K562 (cell line): ENCODE measurements at regions not wholly inside any gene's neighbourhood (a gene's known extent, or its start where the extent isn't known, plus 50 kb on each side); places are given as distances from the start of the nearest gene placed in this dataset.

Experiments
- BRD4 ChIP-seq: fragments of 200-600 bp; sonication (generic); IDR thresholded peaks from 2 replicates; pipeline ENCODE4 v1.6.1; 2017; ENCODE audit warnings: inconsistent platforms
- HMBOX1 ChIP-seq: sonication (generic); IDR thresholded peaks from 2 replicates; pipeline ENCODE4 v1.6.1; 2016
- KDM2B ChIP-seq: fragments of 250-450 bp; sonication (Bioruptor Pico); IDR thresholded peaks from 2 replicates; pipeline ENCODE4 v1.8.0; 2021; ENCODE audit warnings: mild to moderate bottlenecking, moderate library complexity
- MCM3 ChIP-seq: fragments of 450-650 bp; IDR thresholded peaks from 2 replicates; pipeline ENCODE4 v1.6.1; 2016
- NCOR1 ChIP-seq: fragments of 450-650 bp; IDR thresholded peaks from 2 replicates; pipeline ENCODE4 v1.6.1; 2016; ENCODE audit warnings: mild to moderate bottlenecking, moderate library complexity
- ZNF407 ChIP-seq: fragments of 450-650 bp; IDR thresholded peaks from 2 replicates; pipeline ENCODE4 v1.6.1; 2016; ENCODE audit warnings: low read depth
- ZNF707 ChIP-seq: fragments of 250-450 bp; sonication (Bioruptor Pico); conservative IDR thresholded peaks from 2 replicates; pipeline ENCODE4 v1.8.0; 2022; ENCODE audit warnings: inconsistent platforms, mild to moderate bottlenecking, moderate library complexity

- TF ChIP-seq ZNF407 (no peak), NCOR1 (no peak), KDM2B (CRISPR knock-in tag) (no peak), BRD4 (no peak), MCM3 (no peak), ZNF707 (CRISPR knock-in tag) (no peak), HMBOX1 (no peak)
- TF ChIP-seq, all 486 proteins: peak for 0
Observed at GRCh38 chr4:154039435-154040343, 250.8 kb upstream of the SFRP2 start (continued).
